GM18951 (cell line): ENCODE measurements at regions not wholly inside any gene's neighbourhood (a gene's known extent, or its start where the extent isn't known, plus 50 kb on each side); places are given as distances from the start of the nearest gene placed in this dataset.
"Not testable (repeated sequence)": the region's sequence is repeated elsewhere in the genome, so short reads cannot be mapped to it uniquely, and the experiment has no call there.

Experiments
- POLR2A ChIP-seq: IDR thresholded peaks from 4 replicates; pipeline ENCODE4 v1.6.1; 2011; ENCODE audit warnings: mild to moderate bottlenecking; ENCODE audit not compliant: insufficient read length, insufficient read depth; ENCODE audit errors: extremely low read depth
- in situ Hi-C: fragments of 300-500 bp; cut with MboI; formaldehyde crosslinking; loops from one replicate; pipeline ENCODE4 v1.12.0; 2022; ENCODE audit warnings: low sequenced_read_pairs, mixed read lengths, inconsistent platforms; ENCODE audit not compliant: unreplicated experiment

- TF ChIP-seq POLR2A, result no peak
- in situ Hi-C loops, result no loop called here
Measured at GRCh38 chr4:120281581-120281980, 214.9 kb upstream of the MAD2L1 start.

DNA sequence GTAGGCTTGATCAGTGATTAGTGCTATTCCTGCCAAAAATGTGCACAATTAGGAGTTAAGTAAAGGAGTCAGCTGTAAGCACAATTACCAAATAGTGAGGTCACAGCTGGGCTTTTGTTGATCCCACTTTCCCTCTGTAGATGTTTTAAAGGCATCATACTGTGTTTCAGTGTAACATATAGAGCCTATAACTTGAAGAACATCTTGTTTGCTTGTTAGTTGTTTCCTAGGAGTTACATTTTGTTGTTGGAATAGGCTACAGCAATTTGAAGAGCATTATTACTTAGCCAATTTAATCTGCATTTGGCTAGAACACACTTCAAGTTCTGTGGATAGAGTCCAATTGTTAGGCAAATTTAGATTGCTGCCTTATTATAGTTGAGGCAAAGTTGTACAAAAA lies 210.7 kb upstream of the MAD2L1 start:
- no peak for TF ChIP-seq POLR2A
- in situ Hi-C loops, result no loop called here

GRCh38 chr4:120266602-120267001 lies 200.0 kb upstream of the MAD2L1 start:
- in situ Hi-C loops, result no loop called here

GRCh38 chr4:120263618-120264017 lies 197.0 kb upstream of the MAD2L1 start:
- in situ Hi-C loops, result no loop called here
- no peak for TF ChIP-seq POLR2A

More at GRCh38 chr4:120266602-120267001, 200.0 kb upstream of the MAD2L1 start:
- no peak for TF ChIP-seq POLR2A

DNA sequence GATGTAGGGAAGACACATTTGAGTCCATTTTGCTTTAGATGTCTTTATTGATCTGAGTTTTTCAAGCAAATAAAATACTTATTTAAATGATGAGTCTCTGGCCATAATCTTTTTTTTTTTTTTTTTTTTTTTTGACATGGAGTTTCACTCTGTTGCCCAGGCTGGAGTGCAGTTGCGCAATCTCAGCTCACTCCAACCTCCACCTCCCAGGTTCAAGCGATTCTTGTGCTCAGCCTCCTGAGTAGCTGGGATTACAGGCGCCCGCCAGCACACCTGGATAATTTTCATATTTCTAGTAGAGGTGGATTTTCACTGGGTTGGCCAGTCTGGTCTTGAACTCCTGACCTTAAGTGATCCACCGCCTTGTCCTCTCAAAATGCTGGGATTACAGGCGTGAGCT lies 194.5 kb upstream of the MAD2L1 start:
- no peak for TF ChIP-seq POLR2A
- in situ Hi-C loops, result no loop called here

- in situ Hi-C loops, result not testable (repeated sequence)
Measured at GRCh38 chr4:120256112-120256775, 189.6 kb upstream of the MAD2L1 start.

GRCh38 chr4:120238277-120238973 lies 171.8 kb upstream of the MAD2L1 start:
- no peak for TF ChIP-seq POLR2A
- in situ Hi-C loops, result no loop called here

GRCh38 chr4:120236873-120237272 lies 170.2 kb upstream of the MAD2L1 start:
- in situ Hi-C loops, result no loop called here
- no peak for TF ChIP-seq POLR2A

DNA sequence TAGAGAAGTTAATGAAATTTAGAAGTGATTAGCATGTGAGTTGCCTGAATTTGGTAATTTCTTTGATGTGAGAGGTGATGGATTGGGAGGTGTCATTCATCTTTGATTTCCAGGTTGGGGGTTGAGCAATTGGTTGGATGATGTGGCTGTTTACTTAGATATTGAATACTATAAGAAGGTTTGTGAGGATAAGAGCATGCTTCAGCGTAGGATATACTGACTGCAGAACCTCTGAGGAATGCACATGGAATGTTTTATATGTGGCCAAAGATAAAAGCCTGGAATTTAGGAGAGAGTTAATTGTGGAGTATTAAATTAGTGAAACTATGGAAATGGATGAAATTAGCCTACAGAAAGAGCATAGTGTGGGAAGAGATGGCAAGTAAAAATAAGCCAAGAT lies 165.4 kb upstream of the MAD2L1 start:
- in situ Hi-C loops, result no loop called here
- TF ChIP-seq POLR2A, result no peak

- no peak for TF ChIP-seq POLR2A
- in situ Hi-C loops, result no loop called here
Measured at GRCh38 chr4:120228086-120228485, 161.4 kb upstream of the MAD2L1 start.

- no peak for TF ChIP-seq POLR2A
- in situ Hi-C loops, result no loop called here
Measured at GRCh38 chr4:120227554-120227953, 160.9 kb upstream of the MAD2L1 start.

DNA sequence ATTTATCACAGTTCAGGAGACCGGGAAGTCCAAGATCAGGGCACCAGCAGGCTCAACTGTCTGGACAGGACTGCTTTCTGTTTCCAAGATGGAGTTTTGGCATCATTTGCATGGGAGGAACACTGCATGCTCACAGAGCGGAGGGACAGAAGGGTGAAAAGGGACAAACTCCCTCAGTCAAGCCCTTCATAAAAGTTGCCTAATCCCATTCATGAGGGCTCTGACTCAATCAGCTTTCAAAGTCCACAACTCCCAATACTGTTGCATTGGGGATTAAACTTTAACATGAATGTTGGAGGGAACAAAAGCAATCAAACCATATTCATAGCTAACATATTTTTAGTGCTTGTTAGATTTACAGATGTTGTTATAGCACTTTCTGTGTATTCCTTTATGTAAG lies 158.9 kb upstream of the MAD2L1 start:
- TF ChIP-seq POLR2A, result no peak
- in situ Hi-C loops, result no loop called here

- in situ Hi-C loops, result no loop called here
- TF ChIP-seq POLR2A, result no peak
Measured at GRCh38 chr4:120218981-120219380, 152.3 kb upstream of the MAD2L1 start.

DNA sequence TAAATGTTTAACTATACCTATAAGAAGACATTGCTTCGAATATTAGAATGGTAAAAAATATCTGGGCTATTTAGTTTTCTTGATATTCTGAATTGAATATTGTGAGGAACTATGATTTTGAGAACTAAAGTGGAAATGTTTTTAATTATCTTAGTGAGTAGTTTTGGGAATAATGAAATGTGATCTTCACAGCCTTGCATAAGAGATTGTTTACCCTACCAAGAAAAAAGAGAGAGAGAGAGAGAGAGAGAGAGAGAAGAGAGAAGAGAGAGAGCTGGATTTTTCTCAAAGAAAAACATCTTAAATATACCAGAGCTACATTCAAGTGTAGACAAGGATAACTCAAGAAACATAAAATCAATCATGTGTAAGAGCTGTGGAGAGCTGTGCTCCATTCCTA lies 148.7 kb upstream of the MAD2L1 start:
- no peak for TF ChIP-seq POLR2A

DNA sequence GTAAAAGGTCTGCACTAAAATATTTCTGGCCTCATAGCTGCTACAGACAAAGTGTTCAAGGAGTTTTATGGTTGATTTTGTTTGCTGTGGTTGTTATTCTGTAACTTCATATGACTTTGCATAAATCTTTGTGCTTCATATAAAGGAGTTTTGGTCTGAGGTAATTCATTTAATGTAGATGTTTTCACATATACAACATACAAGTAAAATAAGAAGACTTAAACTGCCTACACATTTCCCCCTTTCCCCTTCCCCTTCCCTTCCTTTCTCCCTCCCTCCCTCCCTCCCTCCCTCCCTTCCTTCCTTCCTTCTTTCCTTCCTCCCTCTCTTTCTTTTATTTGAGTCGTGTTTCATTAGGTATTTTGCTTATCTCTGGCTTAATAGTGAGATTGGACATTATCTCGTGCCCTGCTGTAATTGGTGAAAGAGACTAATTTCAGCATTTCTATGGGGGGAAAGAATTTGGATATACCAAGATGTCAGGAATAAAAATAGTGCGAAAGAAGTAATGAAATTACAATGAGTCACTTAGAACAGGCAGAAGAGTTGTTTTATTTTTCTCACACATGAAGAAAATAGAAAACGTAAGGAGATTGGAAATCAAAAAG lies 144.9 kb upstream of the MAD2L1 start:
- in situ Hi-C loops, result no loop called here
- TF ChIP-seq POLR2A, result no peak

More for the DNA sequence above, 148.7 kb upstream of the MAD2L1 start:
- in situ Hi-C loops, result no loop called here
